Neuronal stem cell (in vitro differentiated cells): ENCODE measurements at regions not wholly inside any gene's neighbourhood (a gene's known extent, or its start where the extent isn't known, plus 50 kb on each side); places are given as distances from the start of the nearest gene placed in this dataset.
"Not testable (repeated sequence)": the region's sequence is repeated elsewhere in the genome, so short reads cannot be mapped to it uniquely, and the experiment has no call there.

Experiments used
- DNase-seq: peaks from one replicate; pipeline ENCODE4 v3.0.0-alpha.2; 2013; ENCODE audit warnings: low spot score
- H2AFZ ChIP-seq: one replicate; pipeline ENCODE4 v1.6.1; 2013; ENCODE audit warnings: mild to moderate bottlenecking, low read length, inconsistent platforms
- H2AK5ac ChIP-seq: 2 replicates; pipeline ENCODE4 v1.6.1; 2013; ENCODE audit warnings: low read depth, mild to moderate bottlenecking, inconsistent platforms, low read length, moderate library complexity, mixed read lengths
- H2BK120ac ChIP-seq: 2 replicates; pipeline ENCODE4 v1.6.1; 2013; ENCODE audit warnings: low read depth, mild to moderate bottlenecking, inconsistent platforms, low read length, moderate library complexity, mixed read lengths
- H2BK12ac ChIP-seq: one replicate; pipeline ENCODE4 v1.6.1; 2013; ENCODE audit warnings: low read length, inconsistent platforms
- H2BK15ac ChIP-seq: 2 replicates; pipeline ENCODE4 v1.6.1; 2013; ENCODE audit warnings: mild to moderate bottlenecking, low read length, inconsistent platforms, mixed read lengths
- H2BK5ac ChIP-seq: one replicate; pipeline ENCODE4 v1.6.1; 2013; ENCODE audit warnings: inconsistent platforms, mild to moderate bottlenecking, low read length, moderate library complexity
- H3K14ac ChIP-seq: one replicate; pipeline ENCODE4 v1.6.1; 2013; ENCODE audit warnings: low read length, inconsistent platforms
- H3K18ac ChIP-seq: 2 replicates; pipeline ENCODE4 v1.6.1; 2013; ENCODE audit warnings: low read length, inconsistent platforms
- H3K23ac ChIP-seq: 2 replicates; pipeline ENCODE4 v1.6.1; 2013; ENCODE audit warnings: low read depth, mild to moderate bottlenecking, mixed read lengths, low read length, inconsistent platforms; ENCODE audit not compliant: poor library complexity
- H3K27ac ChIP-seq: replicated peaks from 3 replicates; pipeline ENCODE4 v1.5.1; 2013; ENCODE audit warnings: low read length, inconsistent platforms
- H3K27me3 ChIP-seq, 3 experiments: 2 replicates each; pipeline ENCODE4 v1.6.1; 2013; ENCODE audit warnings: low read length in 3 of 3, mild to moderate bottlenecking in 2 of 3, inconsistent platforms in 1 of 3, low read depth in 1 of 3, mixed read lengths in 1 of 3, moderate library complexity in 1 of 3; ENCODE audit not compliant: control insufficient read depth in 3 of 3, insufficient read depth in 3 of 3
- H3K36me3 ChIP-seq, 2 donors: replicated peaks in 1 of 2; 2 replicates each; pipeline ENCODE4 v1.6.1; 2013; ENCODE audit warnings: low read length in 2 of 2; ENCODE audit not compliant: control insufficient read depth in 2 of 2, insufficient read depth in 2 of 2
- H3K4ac ChIP-seq: 2 replicates; pipeline ENCODE4 v1.6.1; 2013; ENCODE audit warnings: inconsistent platforms, mild to moderate bottlenecking, low read length, moderate library complexity
- H3K4me1 ChIP-seq, 2 donors: 1 replicate in 1 of 2; 2 replicates in 1 of 2; pipeline ENCODE4 v1.6.1; 2013; ENCODE audit warnings: low read length in 2 of 2, low read depth in 1 of 2; ENCODE audit not compliant: control insufficient read depth in 2 of 2, insufficient read depth in 1 of 2
- H3K4me2 ChIP-seq: one replicate; pipeline ENCODE4 v1.6.1; 2013; ENCODE audit warnings: mild to moderate bottlenecking, low read length, inconsistent platforms; ENCODE audit not compliant: insufficient read depth, poor library complexity, severe bottlenecking
- H3K4me3 ChIP-seq, 2 donors: 2 replicates each; pipeline ENCODE4 v1.5.1; 2013; ENCODE audit warnings: low read length in 2 of 2, mild to moderate bottlenecking in 2 of 2, inconsistent platforms in 1 of 2, moderate library complexity in 1 of 2
- H3K79me1 ChIP-seq: one replicate; pipeline ENCODE4 v1.6.1; 2013; ENCODE audit warnings: low read depth, mild to moderate bottlenecking, inconsistent platforms, low read length, moderate library complexity
- H3K9ac ChIP-seq: one replicate; pipeline ENCODE4 v1.6.1; 2013; ENCODE audit warnings: mild to moderate bottlenecking, low read depth, low read length, inconsistent platforms; ENCODE audit not compliant: poor library complexity
- H3K9me3 ChIP-seq, 2 donors: replicated peaks in 1 of 2; 2 replicates each; pipeline versions ENCODE3 to v1.6.1; 2013; ENCODE audit warnings: low read length in 2 of 2, mild to moderate bottlenecking in 2 of 2, inconsistent platforms in 1 of 2, low read depth in 1 of 2, mixed read lengths in 1 of 2, moderate library complexity in 1 of 2; ENCODE audit not compliant: control insufficient read depth in 2 of 2, insufficient read depth in 1 of 2
- H4K8ac ChIP-seq: one replicate; pipeline ENCODE4 v1.6.1; 2013; ENCODE audit warnings: low read depth, mild to moderate bottlenecking, inconsistent platforms, low read length, moderate library complexity
- H4K91ac ChIP-seq: one replicate; pipeline ENCODE4 v1.6.1; 2013; ENCODE audit warnings: low read length, low read depth, mild to moderate bottlenecking, inconsistent platforms; ENCODE audit not compliant: poor library complexity
- WGBS, 2 donors: extraction: QIAGEN DNeasy Blood & Tissue Kit; methylation state at CpG; one replicate each; pipeline ENCODE4 v1.1.7; 2013; ENCODE audit warnings: missing lambda C conversion rate in 2 of 2, mixed read lengths in 1 of 2; ENCODE audit not compliant: insufficient read length in 2 of 2, insufficient replicate concordance in 1 of 2; ENCODE audit errors: extremely low coverage in 2 of 2; 5-methylcytosine and 5-hydroxymethylcytosine counted together

- not testable (repeated sequence) for H3K4me1 ChIP-seq, H2BK12ac ChIP-seq, H3K9me3 ChIP-seq, H3K27ac ChIP-seq, H4K8ac ChIP-seq, H2AFZ ChIP-seq, H3K14ac ChIP-seq, H3K27me3 ChIP-seq, H2BK120ac ChIP-seq, H3K9ac ChIP-seq, H3K4me2 ChIP-seq, H3K18ac ChIP-seq, H4K91ac ChIP-seq, H3K4me3 ChIP-seq, H3K4ac ChIP-seq, DNase-seq, H2BK5ac ChIP-seq, H2AK5ac ChIP-seq, H3K36me3 ChIP-seq, H3K79me1 ChIP-seq, H3K23ac ChIP-seq, H2BK15ac ChIP-seq
- WGBS, 2 donors = no CpG with 5 or more reads among the region's 1 CpG
Measured at GRCh38 chr1:178674559-178674958, 50.5 kb upstream of the RALGPS2 start.
